Skin of body (tissue), 1 donor: ENCODE measurements at regions not wholly inside any gene's neighbourhood (a gene's known extent, or its start where the extent isn't known, plus 50 kb on each side); places are given as distances from the start of the nearest gene placed in this dataset.

Source experiments
- DNase-seq: peaks from one replicate; lab custom pipeline; 2025; lab: John Stamatoyannopoulos, UW

DNA sequence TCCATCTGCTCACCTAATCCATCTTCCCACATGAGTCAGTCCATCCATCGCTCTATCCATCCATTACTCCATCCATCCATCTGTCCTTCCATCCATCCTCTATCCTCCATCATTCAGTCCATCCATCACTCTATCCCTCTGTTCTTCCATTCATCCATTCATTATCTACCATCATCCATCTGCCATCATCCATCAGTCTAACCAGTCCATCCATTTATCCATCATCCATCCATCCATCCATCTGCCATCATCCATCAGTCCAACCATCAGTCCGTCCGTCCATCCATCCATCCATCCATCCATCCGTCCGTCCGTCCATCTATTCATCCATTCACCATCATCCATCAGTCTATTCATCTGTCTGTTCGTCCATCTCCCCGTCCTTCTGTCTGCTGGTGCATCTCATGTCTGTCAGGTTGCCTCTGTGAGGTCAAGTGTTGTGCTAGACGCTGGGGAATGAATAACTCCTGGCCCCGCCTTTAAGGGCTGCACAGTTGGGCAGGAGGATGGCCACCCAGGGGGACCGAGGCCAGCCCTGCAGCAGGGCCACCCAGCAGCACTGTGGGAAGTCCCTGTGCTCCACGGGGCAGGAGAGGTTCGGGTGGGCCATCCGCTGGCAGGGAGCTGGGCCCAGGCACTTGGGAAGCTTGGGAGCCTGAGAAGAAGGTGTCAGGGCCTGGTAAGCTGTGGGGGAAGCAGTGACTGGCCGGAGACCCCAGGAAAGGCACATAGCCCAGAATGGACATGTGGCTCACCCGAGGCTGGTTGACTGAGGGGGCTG lies 137.1 kb downstream of the CTTN start:
- DNase-seq, result no peak

DNA sequence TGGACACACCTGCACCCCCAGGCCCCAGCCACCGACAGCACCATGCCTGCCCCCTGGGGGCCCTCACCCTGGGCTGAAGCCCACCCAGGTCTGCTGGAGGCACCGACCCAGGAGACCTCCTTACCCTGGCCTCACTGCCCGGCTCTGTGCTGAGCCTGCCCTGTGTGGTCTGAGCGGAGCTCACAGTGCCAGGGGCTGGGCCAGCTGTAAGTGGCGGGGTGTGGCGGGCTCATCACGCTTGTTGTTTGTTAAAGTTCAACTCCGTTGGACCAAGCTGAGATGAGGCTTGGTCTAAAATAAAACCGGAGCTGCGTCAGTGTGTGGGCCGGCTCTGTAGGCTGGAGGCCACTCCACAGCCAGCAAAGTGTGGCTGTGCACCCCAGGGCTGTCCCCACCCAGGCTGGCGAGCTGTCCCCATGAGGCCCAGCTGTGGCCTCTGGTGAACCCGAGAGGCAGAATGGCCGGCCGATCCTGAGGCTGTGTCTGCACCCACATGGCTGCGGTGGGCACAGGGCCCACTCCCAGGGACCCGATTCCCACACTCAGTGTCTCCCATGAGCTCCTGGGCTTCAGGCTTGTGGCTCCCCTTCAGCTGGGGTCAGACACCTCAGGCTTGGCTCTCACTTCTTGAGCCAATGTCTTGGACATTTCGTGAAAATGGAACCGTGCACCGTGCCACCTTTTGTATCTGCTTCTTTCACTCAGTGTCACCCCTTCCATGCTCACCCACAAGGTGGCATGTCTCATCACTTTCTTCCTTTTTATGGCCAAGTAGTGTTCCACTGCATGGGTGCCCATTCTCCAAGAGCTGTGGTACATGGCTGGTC lies 137.9 kb downstream of the CTTN start:
- DNase-seq, result no peak

DNA sequence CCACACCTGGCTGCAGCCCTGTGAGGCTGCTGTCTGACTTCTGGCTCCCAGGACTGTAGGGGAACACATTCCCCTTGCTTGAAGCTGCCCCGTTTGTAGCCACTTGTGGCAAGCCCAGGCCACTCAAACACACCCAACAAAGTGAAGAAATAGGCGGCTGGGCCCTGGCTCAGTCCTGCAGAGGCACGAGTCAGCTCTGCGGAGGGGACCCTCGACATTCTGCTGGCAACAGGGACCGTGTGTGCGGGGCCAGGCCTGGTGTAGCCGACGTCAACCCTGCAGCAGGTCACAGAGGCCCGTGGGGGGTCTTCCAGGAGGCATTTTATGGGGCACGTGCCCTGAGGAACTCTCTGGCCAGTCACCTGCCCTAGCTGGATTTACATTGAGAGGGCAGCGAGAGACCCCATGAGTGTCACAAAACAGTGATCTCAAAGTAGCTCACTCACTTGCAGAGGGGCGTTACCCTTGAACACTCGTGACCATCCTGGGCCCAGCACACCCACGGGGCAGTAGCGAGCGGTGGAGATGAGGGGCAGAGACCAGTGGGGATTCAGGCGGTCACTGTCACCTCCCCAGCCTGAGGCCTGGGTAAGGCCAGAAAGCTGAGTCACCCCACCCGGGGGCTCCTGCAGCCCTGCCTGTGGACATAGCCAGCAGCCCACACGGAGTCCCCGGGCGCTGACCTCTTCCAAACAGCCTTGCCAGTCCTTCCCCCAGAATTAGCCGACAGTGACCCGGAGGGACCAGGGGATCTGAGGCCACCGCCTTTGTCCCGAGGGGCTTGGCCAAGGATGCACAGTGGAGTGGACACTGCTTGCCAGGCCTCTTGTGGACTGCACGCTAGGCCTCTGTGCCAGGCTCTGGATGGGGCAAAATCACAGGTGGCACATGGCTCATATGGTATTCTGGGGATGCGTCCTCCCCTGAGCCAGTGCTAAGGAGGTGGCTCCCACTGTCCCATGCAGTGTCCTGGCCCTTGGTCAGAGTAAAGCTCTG lies 139.5 kb downstream of the CTTN start:
- no peak for DNase-seq

DNA sequence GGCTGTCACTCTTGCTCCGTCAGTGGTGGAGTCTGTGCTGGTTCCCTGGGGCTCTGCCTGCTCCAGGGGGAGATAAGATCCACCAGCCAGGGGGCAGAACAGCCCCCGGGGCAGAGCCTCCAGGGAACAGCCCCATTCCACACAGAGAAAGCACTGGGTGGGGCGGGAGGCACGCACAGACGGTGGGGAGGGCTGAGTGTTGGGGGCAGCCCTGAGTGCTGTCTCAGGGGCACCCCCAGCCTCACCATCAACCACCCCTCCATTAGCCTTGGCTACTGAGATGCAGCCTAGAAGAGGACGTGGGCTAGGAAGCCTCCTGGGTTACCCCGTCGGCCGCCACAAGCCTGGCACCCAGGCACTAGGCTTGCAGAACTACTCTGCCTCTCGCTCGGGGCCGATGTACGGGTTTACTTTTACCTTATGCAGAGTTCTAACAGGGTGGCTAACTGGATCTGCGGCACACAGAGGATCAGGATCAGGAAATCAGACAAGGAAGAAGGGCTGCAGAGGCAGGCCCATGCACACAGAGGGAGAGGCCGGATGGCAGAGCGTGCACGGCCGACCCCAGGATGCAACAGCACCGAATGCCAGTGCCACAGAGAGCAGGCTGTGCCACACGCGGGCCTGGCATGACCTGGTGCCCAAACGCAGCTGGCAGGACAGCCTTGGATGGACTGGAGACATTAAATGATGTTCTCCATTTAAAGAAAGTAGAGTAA lies 140.5 kb downstream of the CTTN start:
- no peak for DNase-seq

DNA sequence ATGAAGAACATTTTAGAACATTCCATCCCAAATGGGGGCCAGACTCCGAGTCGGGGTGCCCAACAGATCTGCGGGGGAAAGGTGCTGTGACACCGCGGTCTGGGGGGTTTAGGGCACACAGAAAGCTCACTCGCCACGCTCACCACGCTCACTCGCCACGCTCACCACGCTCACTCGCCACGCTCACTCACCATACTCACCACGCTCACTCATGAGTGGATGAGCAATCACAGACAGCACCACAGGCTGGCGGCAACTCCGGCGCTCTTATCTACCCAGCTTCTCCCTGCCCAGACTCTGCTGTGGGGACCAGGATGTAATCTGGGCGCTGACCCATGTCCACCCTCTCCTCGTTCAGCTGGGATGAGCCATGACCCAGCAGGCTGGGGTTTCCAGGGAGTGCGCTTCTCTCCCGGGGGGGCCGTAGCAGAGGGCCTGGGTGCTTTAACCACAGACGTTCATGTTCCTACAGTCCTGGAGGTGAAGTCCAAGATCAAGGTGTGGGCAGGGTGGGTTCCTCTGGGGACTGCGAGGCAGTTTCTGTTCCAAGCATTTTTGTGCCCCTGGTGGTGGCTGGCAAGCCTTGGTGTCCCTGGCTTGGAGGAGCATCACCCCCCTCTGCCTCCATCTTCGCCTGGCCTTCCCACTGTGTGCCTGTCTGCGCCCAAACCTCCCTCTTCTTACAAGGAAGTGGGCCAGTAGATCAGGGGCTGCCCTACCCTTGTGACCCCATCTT lies 141.2 kb downstream of the CTTN start:
- no peak for DNase-seq

DNA sequence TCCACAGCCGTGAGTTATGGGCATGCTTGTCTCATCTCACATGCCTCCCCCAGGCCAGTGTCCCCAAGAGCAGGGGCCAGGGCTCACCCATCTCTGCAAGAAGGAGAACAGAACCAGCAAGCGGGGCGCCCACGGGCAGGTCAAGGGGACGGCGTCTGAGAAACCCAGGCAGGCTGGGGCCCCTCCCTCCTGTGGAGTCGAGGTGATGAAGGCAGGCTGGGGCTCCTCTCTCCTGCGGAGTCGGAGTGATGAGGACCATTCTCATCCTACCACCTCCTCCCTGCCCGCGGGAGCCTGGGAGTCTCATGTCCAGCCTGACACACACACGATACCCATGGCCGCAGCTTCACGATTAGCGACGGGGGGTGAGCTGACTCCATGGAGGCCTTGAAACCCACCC lies 141.9 kb downstream of the CTTN start:
- DNase-seq, result no peak

DNA sequence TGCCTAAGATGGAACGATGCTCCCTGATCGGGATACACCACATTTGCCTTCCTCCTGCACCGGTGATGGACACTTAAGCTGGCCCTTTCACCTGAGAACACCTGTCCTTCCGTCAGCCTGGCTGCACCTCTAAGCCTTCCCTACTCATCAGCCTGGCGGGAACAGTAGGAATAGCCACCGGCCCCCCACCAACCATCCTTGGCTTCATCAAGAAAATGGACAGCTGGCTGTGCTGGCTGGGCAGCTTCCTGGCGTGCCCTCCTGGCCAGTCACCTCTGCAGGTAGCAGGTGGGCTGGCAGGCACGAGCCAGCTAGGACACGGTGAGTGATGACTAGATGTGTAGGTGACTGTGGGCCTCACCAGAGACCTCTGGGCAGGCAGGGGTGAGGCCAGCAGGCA lies 142.8 kb downstream of the CTTN start:
- DNase-seq, result no peak

DNA sequence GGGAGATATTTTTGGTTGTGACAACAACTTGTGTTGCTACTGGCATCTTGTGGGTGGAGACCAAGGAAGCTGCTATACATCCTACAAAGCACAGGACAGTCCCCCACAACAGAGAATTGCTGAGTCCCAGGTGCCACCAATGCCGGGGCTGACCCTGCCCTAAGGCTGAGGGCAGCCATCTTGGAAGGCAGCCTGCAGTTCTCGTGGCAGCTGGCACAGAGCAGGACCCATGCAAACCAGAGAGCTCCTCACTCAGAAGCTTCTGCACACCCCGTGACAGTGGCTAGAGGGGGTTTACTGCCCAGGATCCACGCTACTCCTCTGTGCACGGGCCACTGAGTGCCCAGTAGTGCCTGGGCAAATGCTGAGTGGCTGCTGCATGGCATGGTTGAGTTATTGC lies 143.4 kb downstream of the CTTN start:
- no peak for DNase-seq

DNA sequence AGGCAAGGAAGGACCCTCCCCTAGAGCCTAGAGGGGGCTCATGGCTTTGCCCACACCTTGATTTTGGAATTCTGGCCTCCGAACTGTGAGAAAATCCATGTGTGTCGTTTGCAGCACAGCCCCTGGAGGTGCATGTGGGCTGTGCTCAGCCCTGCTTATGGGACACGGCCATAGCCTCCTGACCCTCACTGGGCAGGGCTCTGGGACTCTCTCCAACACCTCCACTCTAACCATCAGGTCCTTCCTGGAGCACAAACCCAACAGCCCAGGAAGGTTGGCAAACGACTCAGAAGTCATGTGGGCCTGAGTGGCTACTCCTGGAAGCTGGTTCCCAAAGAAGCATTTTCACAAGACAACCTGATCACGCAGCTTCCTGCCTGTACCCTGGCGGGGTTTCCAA lies 144.1 kb downstream of the CTTN start:
- DNase-seq, result no peak

DNA sequence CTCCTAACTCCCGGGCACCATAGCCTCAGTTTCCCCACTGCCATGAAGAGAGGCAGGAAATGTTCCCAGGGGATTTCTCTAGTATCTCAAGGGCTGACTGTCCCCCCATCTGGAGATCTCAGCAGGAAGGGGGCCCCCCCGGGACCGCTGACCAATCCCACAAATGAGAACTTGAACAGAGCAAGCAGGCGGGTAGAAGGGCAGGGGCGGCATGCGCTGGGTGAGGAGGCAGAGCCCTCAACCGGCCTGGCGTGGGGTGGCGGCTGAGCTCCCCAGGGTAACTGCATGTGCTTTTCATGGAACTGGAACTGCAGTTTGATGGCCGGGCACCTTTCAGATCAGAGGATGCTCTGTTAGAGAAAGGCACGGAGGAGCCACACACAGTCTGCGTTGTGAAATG lies 144.5 kb downstream of the CTTN start:
- DNase-seq, result no peak

DNA sequence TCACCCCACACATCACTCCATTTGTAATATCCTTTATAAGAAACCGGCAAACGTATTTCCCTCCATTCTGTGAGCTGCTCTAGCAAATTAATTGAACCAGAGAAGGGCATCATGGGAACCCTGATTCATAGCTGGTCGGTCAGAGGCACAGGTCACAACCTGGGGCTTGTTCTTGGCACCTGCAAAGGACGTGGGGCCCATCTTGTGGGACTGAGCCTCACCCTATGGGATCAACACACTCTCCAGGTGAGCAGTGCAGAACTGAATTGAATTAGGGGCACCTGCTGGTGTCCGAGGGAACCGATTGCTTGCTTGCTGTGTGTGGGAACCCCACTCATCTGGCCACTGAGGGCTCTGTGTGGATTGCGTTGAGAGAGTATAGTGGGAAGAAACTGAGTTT lies 145.3 kb downstream of the CTTN start:
- DNase-seq, result no peak

DNA sequence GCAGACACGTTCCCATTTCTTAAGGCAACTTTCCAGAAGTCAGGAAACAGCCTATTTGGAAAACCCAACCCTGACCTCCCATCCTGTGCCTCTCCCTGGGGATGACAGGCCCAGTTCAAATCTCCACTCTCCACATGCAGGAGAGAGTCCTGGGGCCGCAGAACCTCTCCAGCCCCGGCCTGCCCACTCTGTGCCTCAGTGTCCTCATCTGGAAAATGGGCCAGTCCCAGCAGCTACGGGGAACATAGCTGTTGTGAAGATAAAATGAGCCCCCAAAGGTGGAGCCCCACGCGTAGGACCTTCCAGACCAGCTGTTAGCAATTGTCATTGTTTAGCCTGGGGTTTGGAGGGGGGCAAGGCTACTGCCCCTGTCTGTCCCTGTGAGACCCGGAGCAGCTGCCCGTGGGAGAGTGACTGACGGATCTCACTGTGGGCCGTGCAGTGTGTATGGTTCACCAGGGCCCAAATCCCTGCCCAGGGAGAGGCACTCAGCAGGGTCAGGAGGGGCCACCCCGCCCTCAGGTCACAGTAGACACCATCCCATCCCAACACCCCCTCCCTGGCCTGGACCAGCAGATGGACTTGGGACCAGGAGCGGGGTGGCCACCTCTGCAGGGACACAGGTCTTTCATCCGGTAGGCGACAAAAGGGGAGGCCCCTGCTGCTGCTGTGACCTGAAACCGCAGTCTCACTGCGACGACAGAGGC lies 145.9 kb downstream of the CTTN start:
- DNase-seq, result no peak

DNA sequence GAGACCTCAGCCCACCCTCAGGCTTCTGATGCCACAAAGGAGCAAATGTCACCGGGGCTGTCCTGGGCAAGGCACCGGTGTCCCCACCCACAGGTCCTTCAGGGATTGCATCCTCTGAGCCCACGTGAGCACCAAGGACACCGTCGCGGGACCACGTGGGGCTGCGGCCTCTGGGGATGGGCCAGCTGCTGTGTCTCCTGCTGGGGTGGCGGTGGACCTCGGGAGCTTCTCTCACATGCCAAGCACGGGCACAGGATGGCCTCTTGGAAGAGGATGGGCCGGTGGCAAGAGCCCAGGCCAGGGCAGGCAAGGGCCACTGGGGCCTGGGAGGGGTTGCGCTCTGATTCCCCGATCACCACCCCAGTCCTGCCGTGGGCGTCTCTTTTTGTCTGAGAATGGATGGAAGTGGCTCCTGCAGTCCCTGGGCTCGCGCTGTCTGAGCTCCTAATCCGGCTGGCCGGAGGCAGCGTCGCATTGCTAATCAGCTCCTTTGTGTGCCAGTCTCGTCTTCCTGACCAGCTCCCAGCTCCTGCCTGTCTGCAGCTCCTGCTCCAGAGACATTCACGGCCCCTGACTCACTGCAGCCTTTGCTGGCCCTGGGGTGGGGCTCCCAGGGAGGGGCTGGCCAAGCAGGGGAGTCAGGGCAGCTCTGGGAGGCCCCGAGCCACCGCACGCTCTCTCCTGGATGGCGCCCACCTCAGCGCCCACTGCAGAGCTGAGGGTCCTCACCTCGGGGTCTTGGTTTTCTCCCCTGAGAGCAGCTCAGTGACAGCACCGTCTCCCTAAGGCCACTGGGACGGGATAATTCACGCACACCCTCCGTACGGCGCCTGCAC lies 146.7 kb downstream of the CTTN start:
- no peak for DNase-seq

DNA sequence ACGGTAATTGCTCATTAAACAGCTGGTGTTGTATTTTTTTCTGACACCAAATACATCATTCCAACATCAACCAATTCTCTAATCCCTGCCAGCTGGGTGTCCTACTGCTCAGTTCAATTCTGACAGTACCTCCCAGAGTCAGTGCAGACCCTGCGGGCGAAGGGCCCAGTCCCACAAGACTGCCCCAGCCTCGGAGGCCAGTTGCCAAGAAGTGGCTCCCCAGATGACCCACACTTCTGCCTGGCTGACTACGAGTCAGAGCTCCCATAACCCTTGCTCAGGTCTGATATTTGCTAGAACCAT lies 147.2 kb downstream of the CTTN start:
- DNase-seq, result no peak

DNA sequence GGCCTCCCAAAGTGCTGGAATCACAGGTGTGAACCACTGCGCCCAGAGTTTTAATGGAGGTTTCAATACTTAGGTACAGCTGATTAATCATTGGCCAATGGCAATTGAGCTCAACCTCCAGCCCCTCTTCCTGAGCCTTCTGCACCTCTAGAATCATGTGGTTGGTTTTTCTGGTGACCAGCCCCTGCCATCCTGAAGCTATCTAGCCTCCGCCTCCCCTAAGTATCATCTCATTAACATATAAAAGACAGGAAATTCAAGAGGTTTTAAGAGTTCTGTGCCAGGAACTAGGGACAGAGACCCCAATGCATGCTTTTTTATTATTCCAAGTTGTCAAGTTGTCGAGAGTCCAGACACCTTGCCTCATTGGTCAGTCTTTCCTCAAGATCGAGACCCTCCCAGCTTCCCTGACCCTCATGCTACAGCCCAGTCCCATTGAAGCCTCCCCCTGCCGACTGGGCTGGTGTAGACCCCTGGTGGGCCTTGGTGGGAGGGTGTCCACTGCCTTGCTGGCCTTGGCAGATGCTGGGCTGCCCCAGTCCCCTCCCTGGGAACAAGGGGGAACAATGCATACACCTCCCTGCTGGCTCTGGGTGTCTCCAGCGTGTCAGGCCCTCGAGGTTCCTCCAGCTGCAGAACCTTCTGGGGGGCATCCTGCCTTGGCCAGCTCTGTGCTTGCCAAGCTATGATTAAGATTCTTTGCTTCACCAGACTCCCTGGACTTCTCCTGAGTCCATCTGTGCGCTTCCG lies 148.0 kb downstream of the CTTN start:
- DNase-seq, result no peak

DNA sequence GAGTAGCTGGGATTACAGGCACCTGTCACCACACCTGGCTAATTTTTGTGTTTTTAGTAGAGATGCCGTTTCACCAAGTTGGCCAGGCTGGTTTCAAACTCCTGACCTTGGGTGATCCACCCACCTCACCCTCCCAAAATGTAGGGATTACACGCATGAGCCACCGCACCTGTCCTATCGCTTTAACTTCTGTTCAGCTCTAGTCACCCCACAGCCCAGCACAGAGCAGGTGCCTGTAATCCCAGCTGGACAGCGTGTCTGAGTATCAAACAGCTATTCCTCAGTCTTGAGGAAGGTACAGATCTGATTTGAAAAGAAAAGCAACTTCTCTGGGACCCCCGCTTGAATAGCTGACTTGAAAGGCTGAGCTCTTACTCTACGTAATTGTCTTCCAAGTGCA lies 149.1 kb downstream of the CTTN start:
- no peak for DNase-seq

DNA sequence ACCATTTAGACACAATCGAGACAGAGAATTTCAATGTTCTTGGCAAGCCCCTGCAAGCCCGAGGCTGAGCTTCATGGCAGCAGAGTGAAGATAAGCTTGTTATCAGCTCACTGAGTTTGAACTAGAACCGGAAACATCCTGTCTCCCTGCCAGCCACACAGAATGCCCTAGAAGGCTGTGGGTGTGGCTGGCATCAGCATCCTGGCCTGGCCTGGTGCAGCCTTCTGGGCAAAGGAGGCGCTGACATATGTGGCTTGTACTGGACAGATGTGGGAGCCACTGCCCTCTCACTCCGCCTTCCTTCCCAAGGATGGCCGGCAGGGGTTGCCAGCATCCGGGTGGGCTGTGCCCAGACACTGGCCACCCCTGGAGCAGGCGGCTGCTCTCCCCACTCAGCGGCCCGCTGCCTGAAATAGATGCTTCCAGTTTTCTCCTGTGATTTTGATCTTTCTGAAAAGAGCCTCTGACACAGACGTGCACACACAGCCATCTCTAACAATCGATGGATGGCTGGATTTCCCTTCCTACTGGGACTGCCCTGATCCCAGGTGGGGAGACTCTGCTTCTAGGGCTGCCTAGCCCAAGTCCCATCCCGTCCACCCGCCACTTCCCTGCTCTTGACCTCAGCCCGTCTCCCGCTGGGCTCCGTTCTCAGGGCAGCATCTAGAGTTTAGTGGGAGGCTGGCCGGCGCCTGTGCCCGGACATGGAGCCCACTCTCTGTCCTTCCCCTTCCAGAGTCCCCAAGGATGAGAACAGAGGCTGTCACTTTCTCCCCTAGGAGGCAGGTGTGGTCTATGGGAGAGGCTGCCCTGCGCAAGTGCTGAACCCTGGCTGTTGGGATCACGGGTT lies 149.7 kb downstream of the CTTN start:
- DNase-seq, result no peak
